HFF-Myc (cell line): ENCODE measurements at regions not wholly inside any gene's neighbourhood (a gene's known extent, or its start where the extent isn't known, plus 50 kb on each side); places are given as distances from the start of the nearest gene placed in this dataset.

Experiments
- DNase-seq: peaks from one replicate; pipeline ENCODE4 v3.0.0-alpha.2; 2011; ENCODE audit warnings: low read depth; ENCODE audit errors: extremely low read depth
- H3K4me3 ChIP-seq: replicated peaks from 2 replicates; pipeline ENCODE4 v1.5.1; 2011; ENCODE audit warnings: low read depth, mild to moderate bottlenecking, control low read depth, low read length
- CTCF ChIP-seq: IDR thresholded peaks from 2 replicates; pipeline ENCODE4 v1.5.1; 2012; ENCODE audit warnings: mild to moderate bottlenecking, low read depth, low read length, control low read depth; ENCODE audit errors: missing control alignments

- DNase-seq = no peak
- no peak for TF ChIP-seq CTCF
- H3K4me3 ChIP-seq = no peak overlapping the region
Observed at GRCh38 chr2:239905884-239906654, 119.1 kb downstream of the NDUFA10 start.

- no peak for DNase-seq
- no peak for TF ChIP-seq CTCF
- no peak overlapping the region for H3K4me3 ChIP-seq
Observed at GRCh38 chr2:239905306-239905705, 119.8 kb downstream of the NDUFA10 start.

GRCh38 chr2:239904496-239904895 lies 120.6 kb downstream of the NDUFA10 start:
- no peak overlapping the region for H3K4me3 ChIP-seq
- DNase-seq = no peak
- no peak for TF ChIP-seq CTCF

GRCh38 chr2:239903803-239904202 lies 121.3 kb downstream of the NDUFA10 start:
- no peak overlapping the region for H3K4me3 ChIP-seq
- no peak for DNase-seq
- TF ChIP-seq CTCF = no peak

- TF ChIP-seq CTCF = no peak
- H3K4me3 ChIP-seq = no peak overlapping the region
- no peak for DNase-seq
Observed at GRCh38 chr2:239903210-239903609, 121.9 kb downstream of the NDUFA10 start.

GRCh38 chr2:239902749-239903201 lies 122.4 kb downstream of the NDUFA10 start:
- H3K4me3 ChIP-seq = no peak overlapping the region

More at GRCh38 chr2:239902749-239903201, 122.4 kb downstream of the NDUFA10 start:
- DNase-seq = no peak
- no peak for TF ChIP-seq CTCF
